ENCODE measurements at regions not wholly inside any gene's neighbourhood (a gene's known extent, or its start where the extent isn't known, plus 50 kb on each side); places are given as distances from the start of the nearest gene placed in this dataset.

GRCh38 chr1:72911656-72912055 lies 629.3 kb upstream of the NEGR1 start:
- Histone ChIP-seq H3K4me3 (replicated peaks in 1 of 3; ENCODE audit: insufficient read depth in 1 of 3, low read depth in 1 of 3, low read length in 3 of 3) (no peak overlapping the region), H3K27me3 (ENCODE audit: control insufficient read depth in 2 of 2, insufficient read depth in 2 of 2, low read length in 2 of 2) (no peaks in the 10 kb centered on the region), H3K9ac (replicated peaks; ENCODE audit: extremely low read depth, insufficient read depth, low read length) (no peak overlapping the region), H3K36me3 (ENCODE audit: control insufficient read depth in 2 of 2, extremely low read depth in 1 of 2, insufficient read depth in 2 of 2, low read length in 2 of 2) (no peaks in the 10 kb centered on the region), H4K20me1 (replicated peaks; ENCODE audit: control insufficient read depth, extremely low read depth, insufficient read depth, low read length) (no peaks in the 10 kb centered on the region), H3K9me3 (replicated peaks; ENCODE audit: control insufficient read depth, insufficient read depth, low read length) (no peaks in the 10 kb centered on the region), H3K27ac (ENCODE audit: insufficient read depth, low read depth, low read length) (no peak overlapping the region), H3K4me1 (ENCODE audit: control insufficient read depth, extremely low read depth, insufficient read depth, low read length) (no peaks in the 10 kb centered on the region), H2AFZ (ENCODE audit: low read depth, low read length) (no peak overlapping the region), H3K79me2 (ENCODE audit: control insufficient read depth, insufficient read depth, low read length) (no peaks in the 10 kb centered on the region), H3K4me2 (ENCODE audit: insufficient read depth, low read length) (no peak overlapping the region), H3K9me1 (replicated peaks; ENCODE audit: control insufficient read depth, extremely low read depth, insufficient read depth, low read length) (no peaks in the 10 kb centered on the region)
- dilution Hi-C loops (cut with MboI; ENCODE audit: extremely low pct_ligation_motif_present, low sequenced_read_pairs), result no loop called here
- intact Hi-C loops (cut with micrococcal nuclease), result no loop called here
- TF ChIP-seq GATA2 (IDR thresholded peaks at IDR 0.05; ENCODE audit: insufficient read depth, insufficient read length, low read depth, low read length), result no peak
- TF ChIP-seq POLR2A (IDR thresholded peaks at IDR 0.05; ENCODE audit: low read depth, low read length), result no peak
- TF ChIP-seq FOS (IDR thresholded peaks at IDR 0.05; ENCODE audit: borderline replicate concordance, insufficient read depth, low read length), result no peak
- TF ChIP-seq, protein P1, sequence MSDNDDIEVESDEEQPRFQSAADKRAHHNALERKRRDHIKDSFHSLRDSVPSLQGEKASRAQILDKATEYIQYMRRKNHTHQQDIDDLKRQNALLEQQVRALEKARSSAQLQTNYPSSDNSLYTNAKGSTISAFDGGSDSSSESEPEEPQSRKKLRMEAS (IDR thresholded peaks at IDR 0.05; ENCODE audit: insufficient read depth, insufficient read length), result no peak
- no peak for TF ChIP-seq JUN (IDR thresholded peaks at IDR 0.05; ENCODE audit: borderline replicate concordance, insufficient read depth, insufficient read length, low read depth)
- TF ChIP-seq, protein P2, sequence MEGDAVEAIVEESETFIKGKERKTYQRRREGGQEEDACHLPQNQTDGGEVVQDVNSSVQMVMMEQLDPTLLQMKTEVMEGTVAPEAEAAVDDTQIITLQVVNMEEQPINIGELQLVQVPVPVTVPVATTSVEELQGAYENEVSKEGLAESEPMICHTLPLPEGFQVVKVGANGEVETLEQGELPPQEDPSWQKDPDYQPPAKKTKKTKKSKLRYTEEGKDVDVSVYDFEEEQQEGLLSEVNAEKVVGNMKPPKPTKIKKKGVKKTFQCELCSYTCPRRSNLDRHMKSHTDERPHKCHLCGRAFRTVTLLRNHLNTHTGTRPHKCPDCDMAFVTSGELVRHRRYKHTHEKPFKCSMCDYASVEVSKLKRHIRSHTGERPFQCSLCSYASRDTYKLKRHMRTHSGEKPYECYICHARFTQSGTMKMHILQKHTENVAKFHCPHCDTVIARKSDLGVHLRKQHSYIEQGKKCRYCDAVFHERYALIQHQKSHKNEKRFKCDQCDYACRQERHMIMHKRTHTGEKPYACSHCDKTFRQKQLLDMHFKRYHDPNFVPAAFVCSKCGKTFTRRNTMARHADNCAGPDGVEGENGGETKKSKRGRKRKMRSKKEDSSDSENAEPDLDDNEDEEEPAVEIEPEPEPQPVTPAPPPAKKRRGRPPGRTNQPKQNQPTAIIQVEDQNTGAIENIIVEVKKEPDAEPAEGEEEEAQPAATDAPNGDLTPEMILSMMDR (IDR thresholded peaks at IDR 0.05; ENCODE audit: extremely low read depth in 1 of 2, insufficient read depth in 1 of 2, low read depth in 1 of 2, low read length in 2 of 2), result no peak
- TF ChIP-seq EZH2 (IDR thresholded peaks at IDR 0.05; ENCODE audit: borderline replicate concordance, low read depth, low read length, severe bottlenecking), result no peak
- DNase-seq (ENCODE audit: low read depth, low spot score), result no peak
- CTCF ChIA-PET, result interaction anchor here (0.6 to 1.3 kb wide), 3 partner anchors 13 to 27 kb away, joined by 3 to 4 read pairs (median 3); no protein-coding TSS in a partner anchor
- BruUV-seq (replicated peaks), result no TSS peak
- POLR2A ChIA-PET, result no interaction called here
- no peak for FAIRE-seq

Data from endothelial cell of umbilical vein (primary cell).